Left cardiac atrium (tissue), 4 donors: ENCODE measurements at regions not wholly inside any gene's neighbourhood (a gene's known extent, or its start where the extent isn't known, plus 50 kb on each side); places are given as distances from the start of the nearest gene placed in this dataset.
"Not testable (repeated sequence)": the region's sequence is repeated elsewhere in the genome, so short reads cannot be mapped to it uniquely, and the experiment has no call there.

ENCODE experiments used
- ATAC-seq, 2 donors: fragments of 200-7000 bp; cut with Tn5 transposase; one replicate each; pipeline ENCODE4 v1.9.1; 2020; ENCODE audit warnings: mild to moderate bottlenecking in 2 of 2, moderate library complexity in 2 of 2
- DNase-seq: peaks from one replicate; pipeline ENCODE4 v3.0.0-alpha.2; 2020
- intact Hi-C, 2 donors: fragments of 100-400 bp; cut with DNase I; formaldehyde crosslinking; loops; one replicate each; pipeline versions ENCODE4 v1.14.1 to v1.15.1; 2022 to 2023
- donor health status: DM: no; HTN: yes; CAD: no.
- donor health status: DM: no; HTN: yes; CAD: no; lungs with severe emphysema.
- donor health status: DM: yes; HTN: yes; CAD: no.
- donor health status: Dilated cardiomyopathy.

GRCh38 chr6:49370518-49370917 is 92.5 kb downstream of the MMUT start:
- no peak for DNase-seq
- intact Hi-C loops = no loop called here
- no peak for ATAC-seq

- ATAC-seq (no peak), DNase-seq (no peak)
- intact Hi-C loops = no loop called here
Observed at GRCh38 chr6:49366539-49366938, 96.5 kb downstream of the MMUT start.

GRCh38 chr6:49348561-49348960 is 114.5 kb downstream of the MMUT start:
- ATAC-seq (no peak), DNase-seq (no peak)
- intact Hi-C loops = no loop called here

GRCh38 chr6:49342410-49342809 is 120.6 kb downstream of the MMUT start:
- ATAC-seq (no peak), DNase-seq (no peak)
- intact Hi-C loops = no loop called here

GRCh38 chr6:49341869-49342268 is 121.2 kb downstream of the MMUT start:
- no peak for ATAC-seq

GRCh38 chr6:49339096-49339495 is 124.0 kb downstream of the MMUT start:
- ATAC-seq = no peak
- no peak for DNase-seq

More at GRCh38 chr6:49341869-49342268, 121.2 kb downstream of the MMUT start:
- intact Hi-C loops = no loop called here
- DNase-seq = no peak

GRCh38 chr6:49336514-49337131 is 126.4 kb downstream of the MMUT start:
- intact Hi-C loops = no loop called here
- ATAC-seq (no peak), DNase-seq (no peak)

More at GRCh38 chr6:49339096-49339495, 124.0 kb downstream of the MMUT start:
- intact Hi-C loops = no loop called here

GRCh38 chr6:49333345-49334125 is 129.5 kb downstream of the MMUT start:
- DNase-seq = no peak
- intact Hi-C loops = no loop called here
- no peak for ATAC-seq

GRCh38 chr6:49332781-49333180 is 130.3 kb downstream of the MMUT start:
- DNase-seq (no peak), ATAC-seq (no peak)
- intact Hi-C loops = no loop called here

GRCh38 chr6:49329186-49329585 is 133.9 kb downstream of the MMUT start:
- DNase-seq (no peak), ATAC-seq (no peak)
- intact Hi-C loops = no loop called here

GRCh38 chr6:49328051-49328744 is 134.9 kb downstream of the MMUT start:
- ATAC-seq (no peak), DNase-seq (no peak)
- intact Hi-C loops = no loop called here

GRCh38 chr6:49327571-49327970 is 135.5 kb downstream of the MMUT start:
- ATAC-seq (no peak), DNase-seq (no peak)
- intact Hi-C loops = no loop called here

- DNase-seq = no peak
- ATAC-seq = no peak
- intact Hi-C loops = no loop called here
Observed at GRCh38 chr6:49327005-49327404, 136.0 kb downstream of the MMUT start.

GRCh38 chr6:49326347-49326746 is 136.7 kb downstream of the MMUT start:
- DNase-seq = no peak
- ATAC-seq = no peak
- intact Hi-C loops = no loop called here

- DNase-seq (no peak), ATAC-seq (no peak)
- intact Hi-C loops = no loop called here
Observed at GRCh38 chr6:49325891-49326290, 137.2 kb downstream of the MMUT start.

GRCh38 chr6:49322861-49323260 is 140.2 kb downstream of the MMUT start:
- ATAC-seq = no peak
- no peak for DNase-seq
- intact Hi-C loops = no loop called here

- no peak for ATAC-seq
- no peak for DNase-seq
- intact Hi-C loops = no loop called here
Observed at GRCh38 chr6:49321561-49322072, 141.4 kb downstream of the MMUT start.

- DNase-seq (no peak), ATAC-seq (no peak)
- intact Hi-C loops = no loop called here
Observed at GRCh38 chr6:49305010-49305409, 158.0 kb downstream of the MMUT start.

GRCh38 chr6:49304393-49304792 is 158.7 kb downstream of the MMUT start:
- DNase-seq, intact Hi-C loops, ATAC-seq: not testable (repeated sequence)

- intact Hi-C loops = no loop called here
- no peak for ATAC-seq
- no peak for DNase-seq
Observed at GRCh38 chr6:49300911-49301310, 162.1 kb downstream of the MMUT start.
